ENCODE measurements at regions not wholly inside any gene's neighbourhood (a gene's known extent, or its start where the extent isn't known, plus 50 kb on each side); places are given as distances from the start of the nearest gene placed in this dataset.

GRCh38 chr2:21229302-21229701, 105.5 kb downstream of the TDRD15 start:
- H3K27ac ChIP-seq (ENCODE audit: extremely low read depth, low read depth, low read length) = no peak overlapping the region
- no peaks in the 10 kb centered on the region for H3K4me1 ChIP-seq (ENCODE audit: control insufficient read depth, insufficient read depth, low read length)
- ChIA-PET POLR2A (no interaction called here), CTCF (no interaction called here)
- H3K36me3 ChIP-seq (ENCODE audit: control insufficient read depth in 2 of 2, insufficient read depth in 1 of 2, low read length in 2 of 2) = no peaks in the 10 kb centered on the region
- no peak overlapping the region for H3K4me3 ChIP-seq (ENCODE audit: low read depth, low read length)
- TF ChIP-seq ZNF324 (tag by site-specific recombination; IDR thresholded peaks at IDR 0.05) = no peak
- TF ChIP-seq ZNF623 (tag by site-specific recombination; IDR thresholded peaks at IDR 0.05) = no peak
- TF ChIP-seq ZSCAN18 (tag by site-specific recombination; IDR thresholded peaks at IDR 0.05) = no peak
- TF ChIP-seq ZNF626 (tag by site-specific recombination; IDR thresholded peaks at IDR 0.05) = no peak
- no peak for TF ChIP-seq ZNF610 (tag by site-specific recombination; IDR thresholded peaks at IDR 0.05; ENCODE audit: borderline replicate concordance)
- no peak for TF ChIP-seq IKZF3 (tag by site-specific recombination; IDR thresholded peaks at IDR 0.05)
- no peak for TF ChIP-seq ZNF843 (tag by site-specific recombination; IDR thresholded peaks at IDR 0.05)
- no peak for TF ChIP-seq ZNF416 (tag by site-specific recombination; IDR thresholded peaks at IDR 0.05)
- no peak for TF ChIP-seq TCF7L2 (IDR thresholded peaks at IDR 0.05; ENCODE audit: borderline replicate concordance, low read depth, low read length)
- no peak for TF ChIP-seq ATF2 (tag by site-specific recombination; IDR thresholded peaks at IDR 0.05; ENCODE audit: low read depth)
- no peak for TF ChIP-seq BCL11B (tag by site-specific recombination; IDR thresholded peaks at IDR 0.05; ENCODE audit: low read depth)
- no peak for TF ChIP-seq ZBTB49 (tag by site-specific recombination; IDR thresholded peaks at IDR 0.05; ENCODE audit: low read depth)
- TF ChIP-seq ZBTB1 (tag by site-specific recombination; IDR thresholded peaks at IDR 0.05) = no peak
- TF ChIP-seq YY1 (tag by site-specific recombination; IDR thresholded peaks at IDR 0.05) = no peak
- TF ChIP-seq PRDM1 (tag by site-specific recombination; IDR thresholded peaks at IDR 0.05) = no peak
- TF ChIP-seq SALL2 (tag by site-specific recombination; IDR thresholded peaks at IDR 0.05; ENCODE audit: borderline replicate concordance) = no peak
- no peak for TF ChIP-seq ZNF513 (tag by site-specific recombination; IDR thresholded peaks at IDR 0.05)
- TF ChIP-seq ZNF184 (tag by site-specific recombination; IDR thresholded peaks at IDR 0.05) = no peak
- TF ChIP-seq MEIS1 (CRISPR knock-in tag; IDR thresholded peaks at IDR 0.05; ENCODE audit: borderline replicate concordance) = no peak
- H3K9me3 ChIP-seq (ENCODE audit: control insufficient read depth, insufficient read depth, low read depth, low read length) = no peaks in the 10 kb centered on the region

- Histone ChIP-seq H3K4me1 (ENCODE audit: control insufficient read depth, insufficient read depth, low read length) (no peaks in the 10 kb centered on the region), H3K27ac (ENCODE audit: extremely low read depth, low read depth, low read length) (no peak overlapping the region), H3K4me3 (ENCODE audit: low read depth, low read length) (no peak overlapping the region), H3K9me3 (ENCODE audit: control insufficient read depth, insufficient read depth, low read depth, low read length) (no peaks in the 10 kb centered on the region), H3K36me3 (ENCODE audit: control insufficient read depth in 2 of 2, insufficient read depth in 1 of 2, low read length in 2 of 2) (no peaks in the 10 kb centered on the region)
- ChIA-PET CTCF (no interaction called here), POLR2A (no interaction called here)
- TF ChIP-seq ZNF132 (tag by site-specific recombination; IDR thresholded peaks at IDR 0.05; ENCODE audit: borderline replicate concordance) (no peak), SP7 (tag by site-specific recombination; IDR thresholded peaks at IDR 0.05) (no peak), IKZF3 (tag by site-specific recombination; IDR thresholded peaks at IDR 0.05) (no peak), ZNF18 (tag by site-specific recombination; IDR thresholded peaks at IDR 0.05) (no peak), ZFP3 (tag by site-specific recombination; IDR thresholded peaks at IDR 0.05; ENCODE audit: low read depth) (no peak), BCL11A (tag by site-specific recombination; IDR thresholded peaks at IDR 0.05; ENCODE audit: low read depth) (no peak), ZNF24 (tag by site-specific recombination; IDR thresholded peaks at IDR 0.05) (no peak), ZNF214 (tag by site-specific recombination; IDR thresholded peaks at IDR 0.05; ENCODE audit: borderline replicate concordance) (no peak), SCRT1 (tag by site-specific recombination; IDR thresholded peaks at IDR 0.05; ENCODE audit: borderline replicate concordance) (no peak), ZNF626 (tag by site-specific recombination; IDR thresholded peaks at IDR 0.05) (no peak), ZNF76 (tag by site-specific recombination; IDR thresholded peaks at IDR 0.05; ENCODE audit: borderline replicate concordance, low read depth) (no peak), ZNF324 (tag by site-specific recombination; IDR thresholded peaks at IDR 0.05) (no peak)
These were observed 106.4 kb downstream of the TDRD15 start for GRCh38 chr2:21230140-21230539.

All from HEK293 (cell line).